HG02884 (cell line): ENCODE measurements at regions not wholly inside any gene's neighbourhood (a gene's known extent, or its start where the extent isn't known, plus 50 kb on each side); places are given as distances from the start of the nearest gene placed in this dataset.

Source experiments
- ATAC-seq: cut with Tn5 transposase; IDR thresholded peaks from one replicate; pipeline ENCODE4 v1.9.1; 2021; ENCODE audit warnings: mild to moderate bottlenecking, moderate library complexity; ENCODE audit not compliant: unreplicated experiment

GRCh38 chr4:63526251-63526650 lies 883.0 kb downstream of the TECRL start:
- no peak for ATAC-seq

GRCh38 chr4:63524764-63525163 lies 884.5 kb downstream of the TECRL start:
- no peak for ATAC-seq

DNA sequence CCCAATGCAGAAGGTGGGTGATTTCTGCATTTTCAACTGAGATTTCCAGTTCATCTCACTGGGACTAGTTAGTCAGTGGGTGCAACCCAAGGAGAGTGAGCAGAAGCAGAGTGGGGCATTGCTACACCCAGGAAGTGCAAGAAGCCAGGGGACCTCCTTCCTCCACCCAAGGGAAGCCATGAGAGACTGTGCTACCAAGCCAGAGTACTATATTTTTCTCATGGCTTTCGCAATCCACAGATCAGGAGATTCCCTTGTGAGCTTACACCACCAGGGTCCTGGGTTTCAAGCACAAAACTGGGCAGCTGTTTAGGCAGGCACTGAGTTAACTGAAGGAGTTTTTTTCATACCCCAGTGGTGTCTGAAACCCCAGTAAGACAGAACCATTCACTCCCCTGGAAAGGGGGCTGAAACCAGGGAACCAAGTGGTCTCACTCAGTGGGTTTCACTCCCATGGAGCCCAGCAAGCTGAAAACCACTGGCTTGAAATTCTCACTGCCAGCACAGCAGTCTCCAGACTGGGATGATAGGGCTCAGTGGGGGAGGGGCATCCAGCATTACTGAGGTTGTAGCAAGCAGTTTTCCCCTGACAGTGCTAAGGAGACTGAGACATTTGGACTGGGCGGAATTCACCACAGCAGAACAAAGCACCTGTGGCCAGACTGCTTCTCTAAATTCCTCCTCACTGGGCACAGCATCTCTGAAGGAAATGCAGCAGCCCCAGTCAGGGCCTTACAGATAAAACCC lies 903.4 kb downstream of the TECRL start:
- ATAC-seq = no peak

DNA sequence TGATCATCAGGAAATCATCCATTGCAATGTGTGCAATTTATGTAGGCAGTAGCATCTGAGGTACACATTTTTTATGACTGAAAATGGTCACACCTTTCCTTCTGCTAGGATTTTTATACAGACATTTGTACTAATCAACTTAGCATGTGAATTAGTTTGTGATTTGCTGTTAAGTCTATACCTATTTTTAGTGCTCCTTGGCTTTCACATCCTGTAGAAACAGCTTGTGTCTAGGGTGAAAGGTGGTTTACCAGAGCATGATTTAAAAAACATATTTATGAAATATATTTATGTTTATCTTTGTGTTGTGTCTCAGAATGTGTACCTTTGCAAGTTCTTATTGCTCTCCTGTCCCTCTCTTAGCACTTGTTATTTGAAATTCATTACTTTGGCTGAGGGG lies 916.0 kb downstream of the TECRL start:
- no peak for ATAC-seq

DNA sequence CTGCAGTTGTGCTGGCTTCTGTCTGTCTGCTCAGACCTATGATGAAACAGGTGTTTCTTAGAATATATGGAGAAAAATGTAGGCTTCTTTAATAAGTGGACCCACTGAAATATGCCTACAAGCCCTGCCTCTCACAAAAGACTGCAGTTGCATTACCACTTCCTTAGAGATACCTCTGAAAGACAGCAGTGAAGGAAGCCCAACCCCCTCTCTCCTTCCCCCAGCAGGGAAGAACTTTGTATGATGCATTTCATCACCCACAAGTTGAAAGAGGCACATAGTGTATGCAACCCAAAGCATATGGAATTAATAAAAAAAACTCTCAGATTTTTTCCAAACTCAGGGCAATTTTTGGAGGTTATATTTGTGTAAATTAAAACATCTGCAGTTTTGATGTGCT lies 916.7 kb downstream of the TECRL start:
- ATAC-seq = no peak

DNA sequence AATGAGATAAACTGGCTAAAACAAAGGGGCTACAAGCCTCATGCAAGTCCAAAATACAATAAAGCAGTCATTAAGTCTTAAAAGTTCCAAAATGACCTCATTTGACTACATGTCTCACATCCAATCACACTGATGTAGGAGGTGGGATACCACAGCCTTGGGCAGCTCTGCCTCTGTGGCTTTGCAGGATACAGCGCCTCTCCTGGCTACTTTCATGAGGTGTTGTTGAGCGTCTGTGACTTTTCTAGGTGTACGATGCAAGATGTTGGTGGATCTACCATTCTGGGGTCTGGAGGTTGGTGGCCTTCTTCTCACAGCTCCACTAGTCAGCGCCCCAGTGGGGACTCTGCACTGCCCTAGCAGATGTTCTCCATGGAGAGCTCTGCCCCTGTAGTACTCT lies 944.9 kb downstream of the TECRL start:
- ATAC-seq = no peak

- ATAC-seq = no peak
These were observed 949.2 kb downstream of the TECRL start for GRCh38 chr4:63460075-63460474.

GRCh38 chr4:63459329-63459728 lies 949.9 kb downstream of the TECRL start:
- no peak for ATAC-seq

GRCh38 chr4:63458010-63458409 lies 951.2 kb downstream of the TECRL start:
- no peak for ATAC-seq

GRCh38 chr4:63440236-63440635 lies 969.0 kb downstream of the TECRL start:
- ATAC-seq = no peak

- no peak for ATAC-seq
These were observed 979.1 kb downstream of the TECRL start for GRCh38 chr4:63430105-63430504.

GRCh38 chr4:63396269-63396668 lies 1013.0 kb downstream of the TECRL start:
- ATAC-seq = no peak

GRCh38 chr4:63393544-63393943 lies 1015.7 kb downstream of the TECRL start:
- no peak for ATAC-seq

DNA sequence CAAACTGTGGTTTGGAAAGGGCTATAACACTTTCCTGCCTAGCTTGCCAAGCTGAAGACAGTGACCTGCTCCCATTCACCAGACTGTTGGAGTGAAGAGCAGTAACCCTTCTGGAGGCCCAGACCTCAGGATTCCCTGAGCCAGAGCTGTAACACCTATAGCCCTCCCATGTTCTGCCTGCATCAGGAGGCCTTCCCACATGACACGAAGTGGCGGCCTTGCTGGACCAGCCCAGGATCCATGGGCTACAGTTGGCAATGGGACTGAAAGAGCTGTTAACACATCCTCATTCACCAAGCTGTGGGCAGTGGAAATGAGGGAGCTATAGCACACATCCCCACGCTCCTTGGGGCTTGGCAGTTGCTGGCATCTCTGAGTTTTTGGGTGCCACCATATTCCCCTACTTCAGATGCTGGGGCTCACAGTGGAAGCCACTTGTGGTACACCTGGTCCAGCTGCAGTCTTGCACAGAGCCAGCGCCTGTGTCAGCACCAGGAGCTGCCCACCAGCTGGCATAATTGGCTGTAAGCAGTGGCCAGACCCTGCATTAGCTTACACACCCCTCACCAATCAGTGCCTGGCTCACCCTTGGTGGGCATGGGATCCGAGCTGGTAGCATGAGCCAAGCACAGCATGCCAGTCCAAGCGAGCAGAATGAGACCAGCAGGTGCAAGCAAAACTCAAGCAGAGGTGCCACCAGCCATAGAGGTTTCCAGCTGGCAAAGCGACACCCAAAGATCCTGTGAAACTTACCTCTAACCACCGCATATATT lies 1029.3 kb downstream of the TECRL start:
- ATAC-seq = no peak

DNA sequence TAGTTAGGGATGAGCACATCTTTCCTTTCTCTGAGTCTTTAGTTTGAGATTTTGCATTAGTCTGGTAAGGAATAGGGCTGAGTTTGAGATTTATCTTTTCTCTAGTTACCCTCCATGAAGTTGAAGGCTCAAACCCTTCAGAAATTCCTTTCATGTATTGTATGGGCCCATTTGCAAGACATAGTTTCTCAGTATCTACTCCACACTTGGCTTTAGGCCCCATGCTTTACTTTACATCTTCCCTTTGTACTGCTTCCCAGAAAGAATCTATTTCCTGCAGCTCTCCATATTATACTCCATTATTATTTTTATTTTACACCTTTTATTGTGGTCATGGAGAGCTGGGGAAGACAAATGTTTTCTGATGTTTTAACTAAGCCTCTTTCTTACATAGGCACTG lies 1038.2 kb downstream of the TECRL start:
- no peak for ATAC-seq

GRCh38 chr4:63361628-63362027 lies 1047.6 kb downstream of the TECRL start:
- ATAC-seq = no peak

DNA sequence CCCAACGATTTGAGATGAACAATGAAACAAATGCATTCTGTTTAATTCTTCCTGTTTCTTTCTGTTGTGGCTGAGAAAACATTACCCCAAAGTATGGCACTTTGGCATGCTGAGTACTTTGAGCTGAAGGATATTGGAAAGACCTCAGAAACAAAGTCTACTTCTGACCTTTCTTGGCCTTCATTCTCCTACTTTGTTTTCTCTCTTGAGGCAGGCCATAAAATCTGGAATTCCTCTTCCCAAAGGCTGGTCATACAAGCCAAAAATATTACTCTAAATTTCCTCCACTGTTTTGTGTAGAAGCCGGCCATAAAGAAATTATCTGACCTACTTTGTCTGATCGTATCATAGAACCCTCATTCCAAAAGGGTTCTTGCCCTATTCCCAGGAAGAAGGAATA lies 1048.2 kb downstream of the TECRL start:
- ATAC-seq = no peak

- ATAC-seq = no peak
These were observed 1059.6 kb downstream of the TECRL start for GRCh38 chr4:63349674-63350025.

- ATAC-seq = no peak
These were observed 1060.2 kb downstream of the TECRL start for GRCh38 chr4:63348735-63349673.

- ATAC-seq = no peak
These were observed 1084.1 kb downstream of the TECRL start for GRCh38 chr4:63325140-63325539.

DNA sequence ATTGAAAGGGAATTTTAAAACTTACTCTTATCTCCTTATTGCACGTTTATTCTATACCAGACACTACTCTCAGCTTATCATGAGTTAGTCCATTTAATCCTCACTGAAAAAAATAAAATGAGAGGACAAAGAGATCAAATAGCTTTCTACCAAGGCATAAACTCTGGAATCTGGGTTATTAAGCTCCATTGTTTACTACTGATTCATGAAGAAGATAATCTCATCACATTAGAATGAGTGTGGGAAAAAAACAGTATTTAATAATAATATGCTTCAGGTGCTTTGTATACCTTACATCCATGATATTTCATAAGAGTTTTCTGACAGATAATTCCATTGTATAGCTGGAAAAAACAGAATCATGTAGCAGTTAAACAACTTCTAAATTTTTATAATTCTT lies 1092.6 kb downstream of the TECRL start:
- no peak for ATAC-seq
